DMS53 treated with DMSO at 0.1 percent for 48 hours (cell line): ENCODE measurements at regions not wholly inside any gene's neighbourhood (a gene's known extent, or its start where the extent isn't known, plus 50 kb on each side); places are given as distances from the start of the nearest gene placed in this dataset.

ENCODE experiments used
- DNase-seq: peaks from one replicate; lab custom pipeline; 2025; ENCODE audit not compliant: unreplicated experiment; lab: John Stamatoyannopoulos, UW

DNA sequence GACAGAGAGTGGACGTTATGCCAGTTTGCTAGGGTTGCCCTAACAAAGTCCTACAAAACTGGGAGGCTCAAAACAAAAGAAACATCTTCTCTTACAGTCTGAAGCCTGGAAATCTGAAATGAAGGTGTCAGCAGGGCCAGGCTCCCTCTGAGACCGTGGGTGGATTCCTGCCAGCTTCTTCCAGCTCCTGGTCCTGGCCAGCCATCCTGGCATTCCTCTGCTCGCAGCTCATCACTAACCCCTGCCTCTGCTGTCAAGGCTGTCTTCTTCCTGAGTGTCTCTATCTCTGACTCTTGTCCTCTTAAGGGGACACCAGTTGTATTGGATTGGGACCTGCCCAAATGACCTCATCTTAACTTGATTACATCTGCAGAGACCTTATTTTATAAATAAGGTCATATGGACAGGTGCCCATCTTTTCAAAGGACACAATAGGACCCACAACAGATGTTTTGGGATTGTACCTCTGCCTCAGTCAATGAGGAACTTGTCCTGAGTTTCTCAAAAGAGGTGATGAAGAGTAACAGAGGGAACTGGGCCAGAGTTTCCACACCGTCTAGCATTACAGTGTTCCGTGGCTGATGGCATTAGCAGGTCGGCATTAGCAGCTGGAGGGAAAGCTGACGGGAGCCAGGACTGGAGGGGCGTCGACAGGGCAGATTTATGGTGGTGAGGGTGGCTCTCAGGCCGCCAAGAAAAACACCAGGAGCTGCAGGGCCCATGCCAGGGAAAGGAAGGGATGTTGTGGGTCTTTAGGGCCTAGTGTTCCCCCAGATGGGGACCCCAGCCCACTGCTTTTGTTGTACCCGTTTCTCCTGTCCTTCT, 157.3 kb downstream of the TBXT start:
- no peak for DNase-seq

DNA sequence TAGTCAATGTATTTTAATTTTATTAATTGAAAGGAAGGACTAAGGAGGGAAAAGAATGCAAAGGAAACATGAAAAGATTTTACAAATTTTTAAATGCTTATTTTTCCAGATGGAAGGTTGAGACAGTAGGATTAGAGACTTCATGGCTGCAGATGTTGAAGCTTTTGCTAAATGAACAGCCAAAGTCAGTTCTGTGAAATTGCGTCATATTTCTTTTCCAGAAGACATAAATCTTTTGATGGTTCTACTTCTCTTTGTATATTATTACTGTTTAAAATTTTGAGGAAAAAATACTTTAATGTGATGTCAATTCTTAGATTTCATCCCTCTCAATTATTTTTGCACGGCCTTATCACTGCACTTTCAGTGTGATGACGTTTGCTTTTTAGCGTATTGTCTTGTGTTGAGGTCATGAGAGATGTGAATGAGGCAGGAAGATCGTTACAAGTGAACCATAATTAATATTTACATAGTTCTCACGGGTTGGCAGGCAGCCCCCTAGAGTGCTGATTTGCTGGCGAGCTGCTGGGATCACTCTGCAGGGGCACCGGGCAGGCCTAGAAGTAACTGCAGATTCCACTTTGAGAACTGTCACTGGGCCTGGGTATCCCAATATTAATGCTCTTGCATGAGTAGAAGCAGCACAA, 158.1 kb downstream of the TBXT start:
- no peak for DNase-seq

GRCh38 chr6:166008441-166009369, 158.9 kb downstream of the TBXT start:
- no peak for DNase-seq

DNA sequence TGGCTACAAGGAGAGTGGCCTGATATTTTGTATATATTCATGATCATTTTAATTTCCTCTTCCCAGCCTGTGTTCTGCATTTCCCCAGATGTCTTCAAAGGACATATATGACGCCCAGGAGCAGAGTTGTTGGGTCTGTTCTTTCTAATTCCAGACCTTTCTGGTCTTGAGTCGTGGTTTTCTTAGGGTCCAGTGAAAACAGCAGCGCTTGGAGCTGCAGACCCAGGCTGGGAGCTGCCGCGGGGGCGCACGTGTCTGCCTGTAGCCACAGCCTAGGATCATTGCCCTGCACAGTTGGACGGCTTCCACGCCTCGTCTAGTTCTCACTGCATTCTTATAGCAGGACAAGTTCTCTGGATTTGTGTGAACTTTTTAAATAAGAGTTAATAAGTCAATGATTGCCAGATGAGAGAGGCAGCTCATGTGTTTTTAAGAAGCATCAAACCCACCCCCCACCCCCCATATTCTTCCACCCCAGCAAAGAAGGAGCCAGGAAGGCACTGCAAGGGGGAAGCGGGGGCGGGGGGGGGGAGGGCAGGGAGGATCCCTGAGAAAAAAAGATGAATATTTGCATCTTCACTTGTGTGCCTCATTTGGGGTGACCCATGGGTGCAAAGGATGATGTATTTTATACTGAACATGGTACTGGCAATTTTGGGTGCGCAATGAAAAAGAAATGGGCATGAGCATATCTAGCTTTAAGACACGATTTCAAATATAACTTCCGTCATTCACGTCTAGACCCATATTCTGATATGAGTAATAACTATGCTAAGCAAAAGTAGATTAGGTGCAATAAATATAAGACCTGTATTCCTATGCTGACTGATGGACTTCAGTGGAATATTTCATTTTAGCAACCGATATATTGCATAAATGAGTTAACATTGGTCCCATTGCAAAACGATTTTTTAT, 160.0 kb downstream of the TBXT start:
- peak; percentile 11 for DNase-seq

GRCh38 chr6:166006900-166007301, 160.8 kb downstream of the TBXT start:
- no peak for DNase-seq

DNA sequence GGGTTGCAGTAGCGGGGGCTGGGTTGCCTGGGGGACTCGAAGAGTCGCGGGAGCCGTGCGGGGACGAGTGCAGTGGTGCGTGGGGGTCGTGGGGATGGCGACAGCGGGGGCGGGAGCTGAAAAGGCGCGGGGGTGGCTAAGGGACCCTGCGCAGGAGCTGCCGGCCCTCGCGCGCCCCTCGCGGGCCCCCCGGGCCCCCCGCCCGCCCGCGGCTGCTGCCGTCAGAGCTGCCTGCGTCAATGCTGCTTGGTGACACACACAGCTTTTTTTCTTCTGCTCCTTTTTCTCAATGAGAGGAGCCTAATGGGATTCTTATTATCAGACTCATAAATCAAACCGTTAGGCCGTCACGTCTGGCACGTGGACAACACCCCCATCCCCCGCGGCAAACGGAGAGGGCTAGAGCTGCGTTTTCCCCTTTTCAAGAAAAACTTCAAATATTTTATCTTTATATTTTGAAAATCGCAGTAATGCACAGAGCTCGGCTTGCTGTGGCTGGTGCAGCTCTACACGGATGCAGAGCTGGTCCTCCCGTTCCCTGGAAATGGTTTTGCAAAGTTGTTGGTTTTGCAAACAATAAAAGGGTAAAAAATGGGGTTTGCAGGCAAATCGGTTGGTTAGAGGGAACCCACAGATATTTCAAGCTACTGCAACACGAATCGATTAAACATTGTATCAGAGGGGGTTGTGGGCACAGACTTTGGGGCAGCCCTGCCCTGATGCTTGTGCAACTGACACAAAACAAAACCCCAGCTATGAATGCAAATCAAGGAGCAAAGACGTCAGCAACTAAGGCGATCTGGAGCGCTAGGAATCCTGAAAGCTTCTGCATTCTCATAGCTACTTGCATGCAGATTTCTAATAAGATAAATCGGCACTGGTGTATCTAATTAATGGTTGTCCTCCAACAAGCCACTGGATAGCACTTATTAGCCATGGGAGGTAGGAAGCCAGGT, 161.4 kb downstream of the TBXT start:
- peak; percentile 15 for DNase-seq

- no peak for DNase-seq
Measured at GRCh38 chr6:166005401-166005943, 162.2 kb downstream of the TBXT start.

DNA sequence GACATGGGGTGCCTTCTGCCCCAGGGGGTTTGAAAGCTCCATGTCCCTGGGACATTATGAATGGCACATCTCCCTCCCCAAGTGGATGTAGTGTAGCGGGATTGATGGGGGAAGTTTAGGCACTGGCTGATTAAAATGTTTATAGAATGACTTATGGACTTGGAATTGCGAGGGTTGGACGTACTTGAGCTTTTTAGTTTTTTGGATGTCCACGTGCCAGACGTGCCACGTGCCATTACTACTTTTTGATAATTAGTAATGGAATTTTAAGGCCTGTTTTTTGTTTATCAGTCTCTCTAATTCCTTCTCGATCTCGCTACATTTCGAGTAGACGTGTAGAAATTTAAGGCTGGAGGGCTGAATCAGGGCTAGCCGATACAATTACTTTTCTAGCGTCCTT, 162.8 kb downstream of the TBXT start:
- DNase-seq, result no peak

- DNase-seq, result no peak
Measured at GRCh38 chr6:166004471-166004870, 163.2 kb downstream of the TBXT start.

- no peak for DNase-seq
Measured at GRCh38 chr6:166003569-166003968, 164.1 kb downstream of the TBXT start.

DNA sequence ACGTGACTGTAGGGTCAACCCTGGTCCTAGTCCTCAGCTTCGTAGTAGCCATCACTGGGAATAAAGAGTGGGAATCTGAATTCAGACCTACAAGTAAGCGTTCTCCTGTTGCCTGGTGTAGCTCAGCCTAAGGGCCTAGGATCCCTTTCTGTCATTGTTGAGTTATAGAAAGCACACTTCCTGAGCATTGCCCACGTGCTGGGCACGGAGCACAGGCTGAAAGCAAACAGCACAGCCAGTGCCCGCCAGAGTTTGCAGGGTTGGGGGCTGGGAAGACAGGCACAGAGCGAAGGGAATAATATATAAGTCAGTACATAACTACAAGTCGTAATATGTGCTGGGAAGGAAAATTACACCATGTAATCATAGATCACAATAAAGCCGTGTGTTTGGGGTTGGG, 166.3 kb downstream of the TBXT start:
- no peak for DNase-seq

- DNase-seq, result no peak
Measured at GRCh38 chr6:165999279-165999678, 168.4 kb downstream of the TBXT start.

DNA sequence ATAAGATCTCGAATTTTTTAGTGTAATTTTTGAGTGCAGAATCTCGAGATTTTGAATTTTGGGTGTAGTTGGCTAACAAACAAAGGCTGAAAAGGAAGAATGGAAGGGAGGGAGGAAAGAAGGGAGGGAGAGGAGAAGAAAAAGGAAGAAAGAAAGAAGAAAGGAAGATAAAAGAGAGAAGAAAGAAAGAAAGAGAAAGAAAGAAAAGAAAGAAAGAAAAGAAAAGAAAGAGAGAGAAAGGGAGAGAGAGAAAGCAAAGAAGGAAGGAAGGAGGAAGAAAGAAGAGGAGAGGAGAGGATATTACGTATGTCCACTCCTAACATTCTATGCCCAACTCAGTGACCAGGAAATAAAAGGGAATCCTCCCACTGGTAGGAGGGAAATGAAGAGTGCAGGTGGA, 169.6 kb downstream of the TBXT start:
- no peak for DNase-seq

- no peak for DNase-seq
Measured at GRCh38 chr6:165991341-165991740, 176.3 kb downstream of the TBXT start.

DNA sequence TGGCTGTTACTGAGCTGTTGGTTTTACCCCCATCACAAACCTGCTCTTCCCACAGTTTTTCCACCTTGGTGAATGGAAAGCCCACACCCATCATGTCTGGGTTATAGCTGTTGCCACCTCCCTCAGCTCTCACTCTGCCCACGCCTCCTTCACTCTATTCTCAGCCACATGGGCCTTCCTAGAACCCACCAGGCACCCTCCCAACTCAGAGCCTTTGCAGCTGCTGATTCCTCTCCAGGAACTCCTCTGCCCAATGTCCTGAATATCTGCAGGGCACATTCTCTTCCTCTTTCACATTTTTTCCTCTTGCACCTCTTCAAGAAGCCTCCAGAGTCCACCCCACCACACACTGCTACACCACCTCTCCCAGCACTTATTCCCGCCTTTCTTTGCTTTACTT, 177.4 kb downstream of the TBXT start:
- no peak for DNase-seq

DNA sequence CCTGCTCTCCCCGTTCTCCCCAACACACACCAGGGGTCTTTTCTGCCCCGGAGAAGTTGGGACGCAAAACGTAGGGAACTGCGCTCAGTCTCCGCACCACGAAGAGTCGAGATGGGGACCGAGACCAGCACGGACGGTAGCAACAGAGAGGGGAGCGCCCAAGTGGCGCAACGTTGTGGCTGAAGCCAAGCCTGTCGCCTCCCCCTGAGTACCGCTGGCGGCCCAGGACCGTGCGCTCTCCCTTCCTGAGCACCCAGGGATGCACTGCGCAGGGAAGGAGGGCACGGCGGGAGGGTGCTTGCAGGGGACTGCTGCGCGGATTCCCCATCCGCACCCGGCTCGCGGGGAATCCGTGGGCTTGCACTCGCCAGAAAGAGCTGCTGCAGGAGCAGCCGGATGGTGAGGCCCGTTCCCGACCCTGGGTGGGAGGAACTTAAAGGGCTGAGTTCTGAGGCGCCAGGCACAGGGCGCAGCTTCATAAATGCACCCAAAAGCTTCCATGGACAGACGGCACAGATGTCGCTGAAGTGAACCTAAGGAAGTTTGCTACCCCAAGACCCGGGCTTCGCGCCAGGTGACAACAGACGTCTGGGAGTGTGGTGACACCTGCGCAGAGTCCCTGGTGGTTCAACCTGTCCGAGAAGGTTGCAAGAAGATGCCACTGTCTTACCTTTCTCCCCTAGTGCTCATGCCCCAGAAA, 178.7 kb downstream of the TBXT start:
- no peak for DNase-seq

GRCh38 chr6:165988302-165988756, 179.3 kb downstream of the TBXT start:
- DNase-seq, result no peak
